ENCODE measurements at regions not wholly inside any gene's neighbourhood (a gene's known extent, or its start where the extent isn't known, plus 50 kb on each side); places are given as distances from the start of the nearest gene placed in this dataset.

DNA sequence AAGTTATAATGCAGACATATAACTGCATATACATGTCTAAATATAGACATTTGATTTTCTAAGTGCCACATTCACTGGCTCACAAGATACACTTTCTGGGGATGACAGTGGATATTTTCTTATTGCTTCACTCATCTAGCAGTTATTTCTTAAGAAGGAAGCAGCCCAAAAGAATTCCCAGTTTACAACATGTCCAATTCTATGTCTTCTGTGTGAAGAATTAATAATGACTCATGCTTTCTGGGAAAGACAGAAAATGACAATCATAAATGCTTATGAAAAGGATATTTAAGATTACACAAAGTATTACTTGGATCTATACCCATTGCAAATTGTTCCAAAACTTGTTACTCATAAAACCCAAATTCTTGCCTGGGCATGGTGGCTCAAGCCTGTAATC is 543.4 kb downstream of the SUCLA2 start:
- no peak for TF ChIP-seq CTCF (IDR thresholded peaks at IDR 0.05; ENCODE audit: insufficient read depth, low read depth, low read length)
- TF ChIP-seq EZH2 (IDR thresholded peaks at IDR 0.05; ENCODE audit: insufficient read depth, low read length), result no peak

All from astrocyte (in vitro differentiated cells and primary cell).